A549 (cell line): ENCODE measurements at regions not wholly inside any gene's neighbourhood (a gene's known extent, or its start where the extent isn't known, plus 50 kb on each side); places are given as distances from the start of the nearest gene placed in this dataset.

Experiments used
- ATAC-seq, 2 experiments: fragments of 200-7000 bp in 1 of 2; fragments of >200 bp in 1 of 2; cut with Nextera tagmentation in 1 of 2; cut with Tn5 transposase in 1 of 2; 3 replicates each; pipeline versions ENCODE4 v1.8.0 to v1.9.1; 2018 to 2020; ENCODE audit warnings: mild to moderate bottlenecking in 1 of 2, moderate library complexity in 1 of 2
- CTCF ChIA-PET: fragments of 300-600 bp; sonication (Branson Sonifier 250); formaldehyde crosslinking; extraction: SDS; loops from one replicate; lab custom pipeline; 2021; ENCODE audit warnings: antibody characterized with exemption, inconsistent platforms; lab: Yijun Ruan, JAX
- POLR2A ChIA-PET: fragments of 350-600 bp; formaldehyde crosslinking; extraction: SDS; loops from one replicate; lab custom pipeline; 2021; ENCODE audit warnings: antibody characterized with exemption, inconsistent platforms; lab: Yijun Ruan, JAX
- DNase-seq, 2 experiments: peaks; one replicate each; pipeline versions ENCODE4 v3.0.0 to v3.0.0-alpha.2; 2011 to 2016; ENCODE audit warnings: low read depth in 1 of 2, low spot score in 1 of 2
- FAIRE-seq: peaks from 2 replicates; lab custom pipeline; 2011; peaks lifted over from hg19 to GRCh38; lab: Jason Lieb, UNC
- H3K27ac ChIP-seq, 2 experiments: fragments of >200 bp; sonication (Bioruptor Twin); formaldehyde crosslinking; 3 replicates each; pipeline ENCODE4 v1.5.1; 2016 to 2017
- H3K4me1 ChIP-seq: fragments of >200 bp; sonication (Bioruptor Twin); formaldehyde crosslinking; 3 replicates; pipeline ENCODE4 v1.6.1; 2016
- H3K4me2 ChIP-seq: fragments of >200 bp; sonication (Bioruptor Twin); formaldehyde crosslinking; 3 replicates; pipeline ENCODE4 v1.6.1; 2016
- H3K4me3 ChIP-seq: fragments of >200 bp; sonication (Bioruptor Twin); formaldehyde crosslinking; 3 replicates; pipeline ENCODE4 v1.5.1; 2016
- H3K9me3 ChIP-seq: fragments of >200 bp; sonication (Bioruptor Twin); formaldehyde crosslinking; 3 replicates; pipeline ENCODE4 v1.6.1; 2016
- BHLHE40 ChIP-seq: IDR thresholded peaks from 2 replicates; pipeline ENCODE4 v1.6.1; 2012; ENCODE audit warnings: low read depth, low read length, inconsistent platforms
- CBX2 ChIP-seq: fragments of 200-600 bp; sonication (generic); IDR thresholded peaks from 2 replicates; pipeline ENCODE4 v1.6.1; 2016; ENCODE audit warnings: low read depth, mild to moderate bottlenecking, borderline replicate concordance
- CHD4 ChIP-seq: fragments of 200-600 bp; sonication (generic); IDR thresholded peaks from 2 replicates; pipeline ENCODE4 v1.6.1; 2016; ENCODE audit warnings: antibody characterized with exemption, mild to moderate bottlenecking, borderline replicate concordance
- E2F6 ChIP-seq: IDR thresholded peaks from 2 replicates; pipeline ENCODE4 v1.6.1; 2012; ENCODE audit warnings: low read depth, borderline replicate concordance
- ELK1 ChIP-seq: fragments of 150-350 bp; IDR thresholded peaks from 2 replicates; pipeline ENCODE4 v1.6.1; 2014; ENCODE audit warnings: low read depth, mild to moderate bottlenecking, low read length
- EP300 ChIP-seq, 2 experiments: fragments of >200 bp; sonication (Bioruptor Twin); formaldehyde crosslinking; IDR thresholded peaks; 2 replicates in 1 of 2; 3 replicates in 1 of 2; pipeline ENCODE4 v1.6.1; 2016 to 2017
- ESRRA ChIP-seq: fragments of 150-350 bp; IDR thresholded peaks from 2 replicates; pipeline ENCODE4 v1.6.1; 2014; ENCODE audit warnings: mild to moderate bottlenecking, low read length, borderline replicate concordance
- FOSB ChIP-seq: fragments of 250-450 bp; sonication (Bioruptor Pico); IDR thresholded peaks from 2 replicates; pipeline ENCODE4 v1.5.0; 2020; ENCODE audit warnings: mild to moderate bottlenecking, moderate library complexity
- FOSL2 ChIP-seq, 2 experiments: fragments of 450-650 bp in 1 of 2; fragments of >200 bp in 1 of 2; sonication (Bioruptor Twin) in 1 of 2; formaldehyde crosslinking; IDR thresholded peaks; 2 replicates each; pipeline versions ENCODE4 v1.5.0 to v1.6.1; 2016 to 2020; ENCODE audit warnings: mild to moderate bottlenecking in 1 of 2, moderate library complexity in 1 of 2
- FOXS1 ChIP-seq: fragments of 250-450 bp; sonication (Bioruptor Pico); IDR thresholded peaks from 2 replicates; pipeline ENCODE4 v1.5.0; 2020; ENCODE audit warnings: mild to moderate bottlenecking, moderate library complexity
- HOXA7 ChIP-seq: fragments of 250-450 bp; sonication (Bioruptor Pico); IDR thresholded peaks from 2 replicates; pipeline ENCODE4 v1.5.0; 2020; ENCODE audit warnings: mild to moderate bottlenecking, moderate library complexity
- HOXB5 ChIP-seq: fragments of 250-450 bp; sonication (Bioruptor Pico); IDR thresholded peaks from 2 replicates; pipeline ENCODE4 v1.5.0; 2020; ENCODE audit warnings: mild to moderate bottlenecking, moderate library complexity
- JUN ChIP-seq, 2 experiments: fragments of >200 bp; sonication (Bioruptor Twin); formaldehyde crosslinking; IDR thresholded peaks; 2 replicates in 1 of 2; 3 replicates in 1 of 2; pipeline ENCODE4 v1.6.1; 2016 to 2017
- MAFK ChIP-seq: fragments of 450-650 bp; IDR thresholded peaks from 2 replicates; pipeline ENCODE4 v1.6.1; 2014; ENCODE audit not compliant: partially characterized antibody
- MYC ChIP-seq: IDR thresholded peaks from 2 replicates; pipeline ENCODE4 v1.6.1; 2012; ENCODE audit warnings: mild to moderate bottlenecking, inconsistent platforms, low read length, improper control_type of control experiment, borderline replicate concordance
- NFE2L2 ChIP-seq: fragments of 150-350 bp; conservative IDR thresholded peaks from 2 replicates; pipeline ENCODE4 v1.6.1; 2014; ENCODE audit warnings: low read length
- PBX3 ChIP-seq: IDR thresholded peaks from 2 replicates; pipeline ENCODE4 v1.6.1; 2012
- PHF8 ChIP-seq: fragments of 200-600 bp; sonication (generic); IDR thresholded peaks from 2 replicates; pipeline ENCODE4 v1.6.1; 2016; ENCODE audit warnings: low read depth, mild to moderate bottlenecking, antibody characterized with exemption, moderate library complexity, borderline replicate concordance
- POLR2AphosphoS2 ChIP-seq: conservative IDR thresholded peaks from 2 replicates; pipeline ENCODE4 v1.6.1; 2012; ENCODE audit warnings: low read length, improper control_type of control experiment, inconsistent platforms
- RFX5 ChIP-seq: fragments of 450-650 bp; IDR thresholded peaks from 2 replicates; pipeline ENCODE4 v1.7.1; 2014; ENCODE audit warnings: antibody characterized with exemption, mild to moderate bottlenecking, moderate library complexity
- RNF2 ChIP-seq: fragments of 200-600 bp; sonication (generic); IDR thresholded peaks from 2 replicates; pipeline ENCODE4 v1.6.1; 2016; ENCODE audit warnings: low read depth, mild to moderate bottlenecking, antibody characterized with exemption, moderate library complexity, borderline replicate concordance
- SMC3 ChIP-seq: fragments of >200 bp; sonication (Bioruptor Twin); formaldehyde crosslinking; IDR thresholded peaks from 3 replicates; pipeline ENCODE4 v1.6.1; 2018; ENCODE audit warnings: inconsistent platforms
- TFCP2L1 ChIP-seq: fragments of 250-450 bp; sonication (Bioruptor Pico); IDR thresholded peaks from 2 replicates; pipeline ENCODE4 v1.5.0; 2021; ENCODE audit warnings: mild to moderate bottlenecking
- ZFP36 ChIP-seq: fragments of 450-650 bp; IDR thresholded peaks from 2 replicates; pipeline ENCODE4 v1.6.1; 2014; ENCODE audit warnings: borderline replicate concordance; ENCODE audit not compliant: partially characterized antibody
- ZNF302 ChIP-seq: fragments of 250-450 bp; sonication (Bioruptor Pico); IDR thresholded peaks from 2 replicates; pipeline ENCODE4 v1.9.0; 2021; ENCODE audit warnings: inconsistent platforms, mild to moderate bottlenecking, moderate library complexity
- ZSCAN20 ChIP-seq: fragments of 250-450 bp; sonication (Bioruptor Pico); IDR thresholded peaks from 2 replicates; pipeline ENCODE4 v1.8.0; 2022; ENCODE audit warnings: mild to moderate bottlenecking, moderate library complexity
- WGBS: methylation state at CpG from one replicate; pipeline ENCODE4 v1.1.6; 2017; ENCODE audit errors: missing lambda C conversion rate; 5-methylcytosine and 5-hydroxymethylcytosine counted together
- TF ChIP-seq, protein P1 (sequence below): fragments of >200 bp; sonication (Bioruptor Twin); formaldehyde crosslinking; IDR thresholded peaks from 3 replicates; pipeline ENCODE4 v1.5.1; 2016
- TF ChIP-seq, protein P2 (sequence below): IDR thresholded peaks from 2 replicates; pipeline ENCODE4 v1.6.1; 2012
- TF ChIP-seq, protein P3 (sequence below): fragments of 250-450 bp; sonication (Bioruptor Pico); IDR thresholded peaks from 2 replicates; pipeline ENCODE4 v1.5.0; 2020; ENCODE audit warnings: low read depth, mild to moderate bottlenecking, moderate library complexity

DNA sequence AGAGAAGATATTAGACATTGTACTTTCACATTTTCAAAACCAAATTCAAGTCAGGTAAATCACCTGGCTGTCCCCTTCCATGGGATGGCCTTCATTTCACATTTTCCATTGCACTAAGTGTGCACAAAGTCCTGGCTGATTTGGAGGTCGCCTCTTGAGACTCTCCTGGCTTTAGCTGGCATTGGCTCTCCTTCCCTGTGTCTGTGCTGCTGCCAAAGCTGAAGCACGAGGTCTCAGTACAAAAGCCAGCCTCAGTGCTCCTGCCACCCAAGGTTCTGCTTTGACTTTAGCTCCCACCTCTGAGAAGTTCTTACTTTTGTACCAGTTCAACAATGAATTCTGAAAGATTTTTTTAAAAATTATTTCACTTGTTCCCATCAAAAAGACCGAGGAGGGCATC lies 289.2 kb upstream of the CNR1 start:
- H3K4me1 ChIP-seq: no peaks in the 10 kb centered on the region
- DNase-seq (no peak), ATAC-seq (no peak), FAIRE-seq (no peak)
- H3K4me3 ChIP-seq: no peak overlapping the region
- no peak overlapping the region for H3K27ac ChIP-seq
- ChIA-PET POLR2A (no interaction called here), CTCF (no interaction called here)
- H3K4me2 ChIP-seq: no peak overlapping the region
- TF ChIP-seq CHD4: no peak
- TF ChIP-seq SMC3: no peak
- no peak for TF ChIP-seq CBX2
- TF ChIP-seq HOXB5: no peak
- no peak for TF ChIP-seq MAFK
- no peak for TF ChIP-seq FOXS1 (CRISPR knock-in tag)
- no peak for TF ChIP-seq ZNF302
- TF ChIP-seq POLR2AphosphoS2: no peak
- TF ChIP-seq ZSCAN20 (CRISPR knock-in tag): no peak
- no peak for TF ChIP-seq PHF8
- TF ChIP-seq EP300 (IDR thresholded peaks at IDR 0.05): no peak
- TF ChIP-seq, protein P1, sequence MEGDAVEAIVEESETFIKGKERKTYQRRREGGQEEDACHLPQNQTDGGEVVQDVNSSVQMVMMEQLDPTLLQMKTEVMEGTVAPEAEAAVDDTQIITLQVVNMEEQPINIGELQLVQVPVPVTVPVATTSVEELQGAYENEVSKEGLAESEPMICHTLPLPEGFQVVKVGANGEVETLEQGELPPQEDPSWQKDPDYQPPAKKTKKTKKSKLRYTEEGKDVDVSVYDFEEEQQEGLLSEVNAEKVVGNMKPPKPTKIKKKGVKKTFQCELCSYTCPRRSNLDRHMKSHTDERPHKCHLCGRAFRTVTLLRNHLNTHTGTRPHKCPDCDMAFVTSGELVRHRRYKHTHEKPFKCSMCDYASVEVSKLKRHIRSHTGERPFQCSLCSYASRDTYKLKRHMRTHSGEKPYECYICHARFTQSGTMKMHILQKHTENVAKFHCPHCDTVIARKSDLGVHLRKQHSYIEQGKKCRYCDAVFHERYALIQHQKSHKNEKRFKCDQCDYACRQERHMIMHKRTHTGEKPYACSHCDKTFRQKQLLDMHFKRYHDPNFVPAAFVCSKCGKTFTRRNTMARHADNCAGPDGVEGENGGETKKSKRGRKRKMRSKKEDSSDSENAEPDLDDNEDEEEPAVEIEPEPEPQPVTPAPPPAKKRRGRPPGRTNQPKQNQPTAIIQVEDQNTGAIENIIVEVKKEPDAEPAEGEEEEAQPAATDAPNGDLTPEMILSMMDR: no peak
- TF ChIP-seq HOXA7: no peak
- no peak for TF ChIP-seq ELK1
- no peak for TF ChIP-seq E2F6
- TF ChIP-seq, protein P2, sequence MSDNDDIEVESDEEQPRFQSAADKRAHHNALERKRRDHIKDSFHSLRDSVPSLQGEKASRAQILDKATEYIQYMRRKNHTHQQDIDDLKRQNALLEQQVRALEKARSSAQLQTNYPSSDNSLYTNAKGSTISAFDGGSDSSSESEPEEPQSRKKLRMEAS: no peak
- TF ChIP-seq MYC: no peak
- H3K9me3 ChIP-seq: no peaks in the 10 kb centered on the region
- WGBS: 15% methylated on average over 3 of the region's 3 CpGs

DNA sequence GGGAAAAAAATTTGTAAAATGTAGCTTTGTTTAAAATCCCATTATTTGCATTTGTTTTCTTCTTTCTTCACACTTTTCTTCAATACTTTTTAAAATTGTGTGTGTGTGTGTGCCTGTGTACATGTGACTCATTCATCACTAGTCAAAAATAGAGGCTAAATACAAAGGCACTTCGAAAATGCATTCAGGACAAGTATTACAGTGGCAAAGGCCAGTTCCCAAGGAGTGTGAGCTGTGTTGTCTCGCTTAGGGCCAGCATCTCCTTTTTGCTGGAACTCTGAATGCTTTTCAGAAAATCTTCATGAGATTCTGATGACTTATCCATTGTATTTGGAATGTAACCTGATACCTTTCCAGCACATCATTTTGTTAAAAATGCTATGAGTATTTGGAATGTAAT lies 288.5 kb upstream of the CNR1 start:
- no peak overlapping the region for H3K4me3 ChIP-seq
- CTCF ChIA-PET: no interaction called here
- H3K4me2 ChIP-seq: no peak overlapping the region
- no peaks in the 10 kb centered on the region for H3K4me1 ChIP-seq
- H3K27ac ChIP-seq: no peak overlapping the region
- FAIRE-seq (no peak), DNase-seq (no peak), ATAC-seq (no peak)
- POLR2A ChIA-PET: no interaction called here
- WGBS: 6% methylated on average over 2 of the region's 2 CpGs
- no peaks in the 10 kb centered on the region for H3K9me3 ChIP-seq
- TF ChIP-seq FOSL2 (IDR thresholded peaks at IDR 0.05) (no peak), FOSL2 (CRISPR knock-in tag; IDR thresholded peaks at IDR 0.05) (no peak)

GRCh38 chr6:88449770-88450169 lies 283.6 kb upstream of the CNR1 start:
- 72% methylated on average over 3 of the region's 3 CpGs for WGBS
- ATAC-seq: no peak
- Histone ChIP-seq H3K4me1 (no peaks in the 10 kb centered on the region), H3K4me2 (no peak overlapping the region), H3K4me3 (no peak overlapping the region), H3K9me3 (no peaks in the 10 kb centered on the region), H3K27ac (no peak overlapping the region)
- no peak for DNase-seq
- TF ChIP-seq RFX5 (no peak), ZFP36 (no peak), TFCP2L1 (CRISPR knock-in tag) (no peak), RNF2 (no peak), FOSB (CRISPR knock-in tag) (no peak), NFE2L2 (no peak), BHLHE40 (no peak), PBX3 (no peak), EP300 (IDR thresholded peaks at IDR 0.05) (no peak), ESRRA (no peak), JUN (IDR thresholded peaks at IDR 0.05) (no peak)
- TF ChIP-seq, protein P1: no peak
- TF ChIP-seq, protein P3, sequence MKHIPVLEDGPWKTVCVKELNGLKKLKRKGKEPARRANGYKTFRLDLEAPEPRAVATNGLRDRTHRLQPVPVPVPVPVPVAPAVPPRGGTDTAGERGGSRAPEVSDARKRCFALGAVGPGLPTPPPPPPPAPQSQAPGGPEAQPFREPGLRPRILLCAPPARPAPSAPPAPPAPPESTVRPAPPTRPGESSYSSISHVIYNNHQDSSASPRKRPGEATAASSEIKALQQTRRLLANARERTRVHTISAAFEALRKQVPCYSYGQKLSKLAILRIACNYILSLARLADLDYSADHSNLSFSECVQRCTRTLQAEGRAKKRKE (CRISPR knock-in tag): no peak
- ChIA-PET POLR2A (no interaction called here), CTCF (no interaction called here)
- FAIRE-seq: no peak
